Fibroblast of lung (primary cell): ENCODE measurements at regions not wholly inside any gene's neighbourhood (a gene's known extent, or its start where the extent isn't known, plus 50 kb on each side); places are given as distances from the start of the nearest gene placed in this dataset.

ENCODE experiments used
- DNase-seq, 2 donors: peaks; one replicate each; pipeline versions ENCODE4 v3.0.0 to v3.0.0-alpha.2; 2010; ENCODE audit warnings: low read depth in 2 of 2
- H2AFZ ChIP-seq: 2 replicates; pipeline ENCODE4 v1.5.1; 2012; ENCODE audit warnings: low read length, control low read depth, inconsistent platforms
- H3K27ac ChIP-seq: 2 replicates; pipeline ENCODE4 v1.5.1; 2011; ENCODE audit warnings: low read length, control low read depth; ENCODE audit not compliant: insufficient read depth
- H3K27me3 ChIP-seq: 2 replicates; pipeline ENCODE4 v1.5.1; 2011; ENCODE audit warnings: mild to moderate bottlenecking, low read length; ENCODE audit not compliant: control insufficient read depth, insufficient read depth
- H3K36me3 ChIP-seq: 2 replicates; pipeline ENCODE4 v1.5.1; 2011; ENCODE audit warnings: low read length; ENCODE audit not compliant: control insufficient read depth, insufficient read depth
- H3K4me1 ChIP-seq: 2 replicates; pipeline ENCODE4 v1.5.1; 2011; ENCODE audit warnings: low read length; ENCODE audit not compliant: control insufficient read depth, insufficient read depth; ENCODE audit errors: extremely low read depth
- H3K4me2 ChIP-seq: 2 replicates; pipeline ENCODE4 v1.5.1; 2011; ENCODE audit warnings: low read length, control low read depth; ENCODE audit not compliant: insufficient read depth; ENCODE audit errors: extremely low read depth
- H3K4me3 ChIP-seq, 4 experiments: fragments of 200-600 bp in 1 of 4; sonication (generic) in 1 of 4; replicated peaks in 1 of 4; 2 replicates each; pipeline ENCODE4 v1.5.1; 2011 to 2016; ENCODE audit warnings: low read length in 4 of 4, low read depth in 3 of 4, mild to moderate bottlenecking in 3 of 4, control low read depth in 2 of 4, inconsistent platforms in 1 of 4, mixed read lengths in 1 of 4; ENCODE audit not compliant: insufficient read depth in 1 of 4; ENCODE audit errors: control extremely low read depth in 1 of 4
- H3K79me2 ChIP-seq: 2 replicates; pipeline ENCODE4 v1.5.1; 2012; ENCODE audit warnings: mild to moderate bottlenecking, low read length, inconsistent platforms; ENCODE audit not compliant: control insufficient read depth, insufficient read depth
- H3K9ac ChIP-seq: 2 replicates; pipeline ENCODE4 v1.5.1; 2011; ENCODE audit warnings: mild to moderate bottlenecking, low read length, control low read depth; ENCODE audit not compliant: insufficient read depth
- H3K9me3 ChIP-seq: 2 replicates; pipeline ENCODE4 v1.5.1; 2012; ENCODE audit warnings: low read depth, low read length; ENCODE audit not compliant: control insufficient read depth, insufficient read depth
- H4K20me1 ChIP-seq: 2 replicates; pipeline ENCODE4 v1.5.1; 2011; ENCODE audit warnings: low read length; ENCODE audit not compliant: control insufficient read depth, insufficient read depth; ENCODE audit errors: extremely low read depth
- CTCF ChIP-seq, 2 donors: IDR thresholded peaks in 1 of 2; conservative IDR thresholded peaks in 1 of 2; 1 replicate in 1 of 2; 2 replicates in 1 of 2; pipeline ENCODE4 v1.5.1; 2011 to 2012; ENCODE audit warnings: low read length in 2 of 2, control low read depth in 1 of 2, inconsistent platforms in 1 of 2, low read depth in 1 of 2, mild to moderate bottlenecking in 1 of 2
- EZH2 ChIP-seq: IDR thresholded peaks from 2 replicates; pipeline ENCODE4 v1.5.1; 2012; ENCODE audit warnings: low read length, control low read depth, mild to moderate bottlenecking; ENCODE audit errors: missing control alignments

GRCh38 chr4:24146127-24146526 is 256.3 kb upstream of the PPARGC1A start:
- no peaks in the 10 kb centered on the region for H3K9me3 ChIP-seq
- no peak overlapping the region for H3K4me2 ChIP-seq
- no peak overlapping the region for H3K9ac ChIP-seq
- no peaks in the 10 kb centered on the region for H3K79me2 ChIP-seq
- DNase-seq = no peak
- no peaks in the 10 kb centered on the region for H3K4me1 ChIP-seq
- H4K20me1 ChIP-seq = no peaks in the 10 kb centered on the region
- H2AFZ ChIP-seq = no peak overlapping the region
- no peaks in the 10 kb centered on the region for H3K27me3 ChIP-seq
- H3K27ac ChIP-seq = no peak overlapping the region
- no peaks in the 10 kb centered on the region for H3K36me3 ChIP-seq
- TF ChIP-seq EZH2 (no peak), CTCF (conservative IDR thresholded peaks at IDR 0.05 in 1 of 2, IDR thresholded peaks at IDR 0.05 in 1 of 2; ENCODE audit: low read depth in 1 of 2, low read length in 2 of 2) (no peak)
- H3K4me3 ChIP-seq = no peak overlapping the region

- H3K9ac ChIP-seq = no peak overlapping the region
- no peak overlapping the region for H2AFZ ChIP-seq
- no peak overlapping the region for H3K4me3 ChIP-seq
- no peaks in the 10 kb centered on the region for H3K4me1 ChIP-seq
- H3K79me2 ChIP-seq = no peaks in the 10 kb centered on the region
- no peaks in the 10 kb centered on the region for H3K27me3 ChIP-seq
- H3K9me3 ChIP-seq = no peaks in the 10 kb centered on the region
- no peak overlapping the region for H3K27ac ChIP-seq
- DNase-seq = no peak
- H3K36me3 ChIP-seq = no peaks in the 10 kb centered on the region
- H3K4me2 ChIP-seq = no peak overlapping the region
- TF ChIP-seq EZH2 = no peak
- H4K20me1 ChIP-seq = no peaks in the 10 kb centered on the region
Observed at GRCh38 chr4:24145591-24145990, 255.7 kb upstream of the PPARGC1A start.

GRCh38 chr4:24144381-24144780 is 254.5 kb upstream of the PPARGC1A start:
- Histone ChIP-seq H3K9ac (no peak overlapping the region), H3K4me2 (no peak overlapping the region), H2AFZ (no peak overlapping the region), H3K27ac (no peak overlapping the region), H3K4me1 (no peaks in the 10 kb centered on the region), H3K9me3 (no peaks in the 10 kb centered on the region), H3K79me2 (no peaks in the 10 kb centered on the region), H3K4me3 (no peak overlapping the region), H3K27me3 (no peaks in the 10 kb centered on the region), H3K36me3 (no peaks in the 10 kb centered on the region), H4K20me1 (no peaks in the 10 kb centered on the region)
- TF ChIP-seq EZH2 (no peak), CTCF (conservative IDR thresholded peaks at IDR 0.05 in 1 of 2, IDR thresholded peaks at IDR 0.05 in 1 of 2; ENCODE audit: low read depth in 1 of 2, low read length in 2 of 2) (no peak)
- DNase-seq = no peak
